ENCODE measurements at regions not wholly inside any gene's neighbourhood (a gene's known extent, or its start where the extent isn't known, plus 50 kb on each side); places are given as distances from the start of the nearest gene placed in this dataset.

GRCh38 chr15:35166730-35167359 lies 81.8 kb upstream of the NANOGP8 start:
- intact Hi-C loops (cut with micrococcal nuclease), result no loop called here
- no peak overlapping the region for H3K4me3 Mint-ChIP-seq
- CTCF ChIA-PET, result no interaction called here

DNA sequence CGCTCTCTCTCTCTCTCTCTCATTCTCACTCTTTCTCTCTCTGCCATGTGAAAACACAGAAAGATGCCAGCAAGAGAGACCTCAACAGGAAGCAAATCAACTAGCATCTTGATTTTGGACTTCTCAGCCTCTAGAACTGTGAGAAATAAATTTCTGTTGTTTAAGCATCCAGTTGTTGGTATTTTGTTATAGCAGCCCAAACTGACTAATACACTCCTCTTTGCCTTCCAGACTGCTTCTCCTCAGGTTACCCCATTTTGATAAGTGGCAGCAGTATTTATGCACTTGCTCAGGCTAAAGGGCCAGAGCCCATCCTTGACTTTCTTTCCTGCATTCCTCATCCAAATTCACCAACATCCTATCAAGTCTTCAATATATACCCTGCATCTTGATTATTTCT lies 76.6 kb upstream of the NANOGP8 start:
- no peaks in the 10 kb centered on the region for H3K27me3 Mint-ChIP-seq
- ATAC-seq (no peak), DNase-seq (no peak)
- no peak for TF ChIP-seq CTCF (IDR thresholded peaks at IDR 0.05)
- intact Hi-C loops (cut with micrococcal nuclease), result no loop called here
- no peak overlapping the region for H3K4me3 Mint-ChIP-seq
- POLR2A ChIA-PET, result no interaction called here
- no peaks in the 10 kb centered on the region for H3K36me3 Mint-ChIP-seq (ENCODE audit: low read depth)
- no peak overlapping the region for H3K27ac Mint-ChIP-seq
- no peaks in the 10 kb centered on the region for H3K9me3 Mint-ChIP-seq
- no peaks in the 10 kb centered on the region for H3K4me1 Mint-ChIP-seq (ENCODE audit: low read depth)
- CTCF ChIA-PET, result no interaction called here

More at GRCh38 chr15:35166730-35167359, 81.8 kb upstream of the NANOGP8 start:
- TF ChIP-seq CTCF (IDR thresholded peaks at IDR 0.05), result no peak
- no peak for DNase-seq
- H3K27me3 Mint-ChIP-seq, result peaks cover 3% of the 10 kb centered on the region
- ATAC-seq, result no peak
- H3K4me1 Mint-ChIP-seq (ENCODE audit: low read depth), result no peaks in the 10 kb centered on the region
- H3K27ac Mint-ChIP-seq, result no peak overlapping the region
- H3K9me3 Mint-ChIP-seq, result no peaks in the 10 kb centered on the region
- POLR2A ChIA-PET, result no interaction called here
- H3K36me3 Mint-ChIP-seq (ENCODE audit: low read depth), result no peaks in the 10 kb centered on the region

DNA sequence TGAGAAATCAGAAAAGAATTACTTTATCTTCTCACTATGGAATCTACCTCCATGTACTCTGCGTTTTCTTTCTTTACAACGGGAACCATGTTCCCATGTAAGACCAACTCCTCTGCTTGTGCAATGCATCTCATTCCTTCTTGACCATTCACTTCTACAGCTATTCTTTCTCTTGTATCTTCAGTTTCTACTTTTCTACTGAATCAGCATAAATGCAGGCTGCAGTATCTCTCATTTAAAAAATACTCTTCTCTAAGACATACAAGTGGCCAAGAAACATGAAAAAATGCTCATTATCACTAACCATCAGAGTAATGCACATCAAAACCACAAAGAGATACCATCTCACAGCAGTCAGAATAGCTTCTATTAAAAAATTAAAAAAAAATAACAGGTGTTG lies 74.1 kb upstream of the NANOGP8 start:
- ATAC-seq (no peak), DNase-seq (no peak)
- intact Hi-C loops (cut with micrococcal nuclease), result no loop called here
- no peak for TF ChIP-seq CTCF (IDR thresholded peaks at IDR 0.05)
- Mint-ChIP-seq H3K4me1 (ENCODE audit: low read depth) (no peaks in the 10 kb centered on the region), H3K27me3 (no peaks in the 10 kb centered on the region), H3K36me3 (ENCODE audit: low read depth) (no peaks in the 10 kb centered on the region), H3K4me3 (no peak overlapping the region), H3K9me3 (no peaks in the 10 kb centered on the region), H3K27ac (no peak overlapping the region)
- ChIA-PET CTCF (no interaction called here), POLR2A (no interaction called here)

DNA sequence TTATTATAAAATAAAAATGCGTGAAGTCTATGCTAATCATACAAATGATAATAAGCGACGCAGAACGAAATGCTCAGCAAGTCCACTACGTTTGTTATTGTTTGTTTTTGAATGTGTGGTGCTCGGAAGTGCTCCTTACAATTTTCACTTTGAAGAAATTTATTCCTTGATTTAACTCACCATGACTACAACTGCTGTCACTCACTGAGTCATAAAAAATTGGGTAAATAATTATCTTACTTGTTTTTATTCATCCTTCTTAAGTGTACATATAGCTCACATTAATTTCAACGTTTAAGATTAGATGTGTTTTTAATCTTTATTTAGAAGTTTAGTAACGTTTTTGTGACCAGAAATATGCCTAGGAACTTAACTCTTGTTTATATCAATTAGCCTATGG lies 66.7 kb upstream of the NANOGP8 start:
- Mint-ChIP-seq H3K9me3 (no peaks in the 10 kb centered on the region), H3K27ac (no peak overlapping the region), H3K36me3 (ENCODE audit: low read depth) (no peaks in the 10 kb centered on the region), H3K27me3 (no peaks in the 10 kb centered on the region), H3K4me1 (ENCODE audit: low read depth) (no peaks in the 10 kb centered on the region), H3K4me3 (no peak overlapping the region)
- DNase-seq (no peak), ATAC-seq (no peak)
- ChIA-PET CTCF (no interaction called here), POLR2A (no interaction called here)
- TF ChIP-seq CTCF (IDR thresholded peaks at IDR 0.05), result no peak
- intact Hi-C loops (cut with micrococcal nuclease), result no loop called here

GRCh38 chr15:35151381-35151780 lies 66.3 kb upstream of the NANOGP8 start:
- Mint-ChIP-seq H3K9me3 (no peaks in the 10 kb centered on the region), H3K4me3 (no peak overlapping the region), H3K4me1 (ENCODE audit: low read depth) (no peaks in the 10 kb centered on the region), H3K27me3 (no peaks in the 10 kb centered on the region), H3K36me3 (ENCODE audit: low read depth) (no peaks in the 10 kb centered on the region), H3K27ac (no peak overlapping the region)
- ATAC-seq (no peak), DNase-seq (no peak)
- ChIA-PET CTCF (no interaction called here), POLR2A (no interaction called here)
- intact Hi-C loops (cut with micrococcal nuclease), result no loop called here
- no peak for TF ChIP-seq CTCF (IDR thresholded peaks at IDR 0.05)

Measured in activated CD8-positive, alpha-beta T cell treated with anti-CD3 and anti-CD28 coated beads for 36 hours (primary cell).